ENCODE measurements at regions not wholly inside any gene's neighbourhood (a gene's known extent, or its start where the extent isn't known, plus 50 kb on each side); places are given as distances from the start of the nearest gene placed in this dataset.

DNA sequence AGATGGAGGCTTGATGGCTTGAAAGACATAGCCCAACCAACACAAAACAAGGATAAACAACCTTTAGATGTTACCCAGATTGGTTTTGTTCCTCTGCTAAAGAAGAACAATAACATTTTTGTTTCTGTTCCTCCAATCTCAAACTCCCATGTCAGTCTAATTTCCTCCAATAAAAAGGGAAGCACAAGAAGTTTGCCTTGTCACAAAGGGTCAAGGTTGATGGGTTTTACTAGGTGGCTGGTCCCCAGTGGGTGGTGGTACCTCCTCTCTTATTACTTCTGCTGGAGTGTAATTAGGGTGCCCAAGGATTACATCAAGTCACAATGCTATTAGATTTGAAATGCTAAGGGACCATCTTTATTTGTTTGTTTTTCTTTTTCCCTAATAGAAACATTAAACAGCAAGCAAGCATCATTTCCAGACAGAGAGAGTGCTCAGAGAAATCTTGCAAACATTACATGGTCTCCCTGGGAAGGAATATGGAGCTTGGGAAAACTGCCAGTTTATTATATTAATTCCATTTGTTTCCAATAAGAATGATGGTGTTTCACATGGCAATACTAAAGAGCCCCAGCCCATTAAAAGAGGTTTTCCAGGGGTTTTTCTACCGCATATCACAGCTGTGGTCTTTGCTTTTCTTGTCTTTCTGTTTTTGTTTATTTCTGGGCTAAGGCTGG is 78.3 kb upstream of the AOAH start:
- no peak for DNase-seq (ENCODE audit: low spot score)

DNA sequence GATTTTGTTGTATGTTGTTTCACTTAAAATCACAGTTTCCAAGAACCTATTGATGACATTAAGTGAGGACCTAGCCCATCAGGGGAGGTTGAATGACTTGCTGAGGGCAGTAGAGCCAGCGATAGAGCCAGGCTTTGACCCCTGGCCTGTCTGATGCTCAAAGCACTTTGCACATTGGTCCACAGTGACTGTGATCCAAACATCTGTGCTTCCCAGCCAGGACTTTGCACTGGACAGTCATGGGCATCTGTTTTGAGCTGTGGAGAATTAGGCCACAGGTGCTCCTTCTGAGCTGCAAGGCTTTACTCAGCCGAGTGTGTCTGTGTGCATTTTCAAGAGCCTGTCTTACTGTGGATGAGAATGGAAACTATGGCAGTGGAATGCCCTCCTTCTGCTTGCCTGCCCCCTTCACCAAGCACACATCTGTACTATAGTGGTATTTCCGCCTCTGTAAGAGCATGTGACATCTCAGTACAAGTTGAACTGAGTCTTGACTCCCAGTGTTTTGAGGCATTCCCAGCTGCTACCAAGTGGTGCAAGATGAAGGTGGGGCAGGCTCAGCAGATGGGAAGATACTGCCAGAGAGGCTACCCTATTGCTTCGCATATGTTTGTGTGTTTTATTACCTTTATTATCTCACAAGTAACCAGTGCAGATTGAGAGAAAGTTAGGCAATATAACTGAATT is 72.7 kb upstream of the AOAH start:
- DNase-seq (ENCODE audit: low spot score) = no peak

DNA sequence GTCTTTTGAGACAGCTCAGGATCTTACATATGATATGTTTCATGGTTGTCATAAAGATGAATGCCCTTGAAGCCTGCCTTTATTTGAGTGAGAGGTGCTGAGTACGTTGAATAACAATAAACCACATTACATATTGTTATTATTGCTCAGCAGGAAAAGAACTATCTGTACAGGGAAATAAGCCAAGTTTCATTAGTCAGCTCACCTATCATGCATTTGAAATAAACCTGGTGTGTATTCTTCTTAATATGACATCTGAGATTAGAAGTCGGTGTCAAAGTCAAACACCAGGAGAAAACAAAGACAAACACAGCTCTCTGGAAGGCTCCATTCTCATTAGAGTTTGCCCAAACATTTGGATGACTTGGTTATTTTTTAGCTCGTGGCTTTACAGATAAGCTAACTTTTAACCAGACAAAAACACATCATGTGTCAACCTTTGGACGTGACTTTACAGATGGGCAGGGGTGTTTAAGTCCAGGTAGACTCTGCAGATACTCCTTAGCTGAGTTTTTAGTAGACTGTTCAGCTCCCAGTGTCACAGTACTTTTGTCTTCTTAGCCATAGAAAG is 71.2 kb upstream of the AOAH start:
- DNase-seq (ENCODE audit: low spot score) = no peak

DNA sequence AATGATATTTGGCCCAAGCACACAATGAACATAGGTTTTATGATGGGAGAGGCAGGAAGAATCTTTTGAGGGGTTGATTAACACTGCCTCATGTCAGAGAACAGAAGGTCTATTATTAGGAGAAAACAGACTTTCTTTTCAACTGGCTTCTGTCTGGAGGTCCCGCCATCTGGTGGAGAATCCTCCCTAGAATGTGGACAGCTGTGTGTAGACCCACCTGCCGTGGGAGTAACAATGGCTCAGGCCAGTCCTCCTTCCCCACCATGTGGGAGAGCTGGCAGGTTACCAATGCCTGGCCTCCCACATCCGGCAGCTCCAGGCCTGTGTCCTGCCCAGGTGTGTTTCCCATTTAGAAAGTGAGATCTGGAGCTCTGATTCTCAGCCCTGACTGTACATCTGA is 70.4 kb upstream of the AOAH start:
- DNase-seq (ENCODE audit: low spot score) = peak; percentile 20

DNA sequence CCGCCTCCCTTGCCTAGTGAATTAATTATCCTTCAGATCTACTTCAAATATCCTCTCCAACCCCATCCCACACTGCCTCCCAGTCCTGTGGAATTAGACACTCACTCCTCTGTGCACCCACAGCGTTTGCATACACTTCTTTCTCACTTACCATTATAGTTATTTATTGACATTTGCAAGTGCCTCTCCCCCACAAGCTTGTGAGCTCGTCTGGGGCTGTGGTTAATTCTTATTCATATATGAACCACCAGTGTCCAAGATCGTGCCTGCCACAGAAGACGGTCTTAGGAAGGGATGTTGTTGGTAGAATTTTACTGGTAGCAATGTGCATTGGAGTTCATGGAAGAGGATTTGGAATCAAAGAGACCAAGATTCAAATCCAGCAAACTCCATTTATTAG is 68.1 kb upstream of the AOAH start:
- DNase-seq (ENCODE audit: low spot score) = no peak

DNA sequence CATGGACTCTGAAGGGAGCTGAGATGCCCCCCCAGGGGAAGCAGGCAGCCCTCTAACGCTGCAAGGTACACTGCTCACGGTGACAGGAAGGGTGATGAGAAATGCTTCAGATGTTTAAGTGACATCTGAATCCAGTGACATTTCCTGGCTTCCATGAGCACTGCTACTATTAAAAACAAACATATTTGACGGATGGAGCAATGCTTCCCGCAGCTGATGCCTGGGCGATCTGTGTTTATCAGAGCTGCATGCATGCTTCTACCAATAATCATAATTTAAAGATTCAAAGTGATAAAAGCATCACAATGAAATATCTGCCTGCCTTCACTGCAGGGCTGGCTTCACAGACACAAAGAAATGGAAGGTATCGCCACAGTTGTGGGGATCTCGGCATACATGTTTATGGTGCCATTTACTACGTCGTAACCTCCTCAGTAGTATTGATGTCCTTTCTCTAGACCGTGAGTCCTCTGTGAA is 66.1 kb upstream of the AOAH start:
- DNase-seq (ENCODE audit: low spot score) = no peak

DNA sequence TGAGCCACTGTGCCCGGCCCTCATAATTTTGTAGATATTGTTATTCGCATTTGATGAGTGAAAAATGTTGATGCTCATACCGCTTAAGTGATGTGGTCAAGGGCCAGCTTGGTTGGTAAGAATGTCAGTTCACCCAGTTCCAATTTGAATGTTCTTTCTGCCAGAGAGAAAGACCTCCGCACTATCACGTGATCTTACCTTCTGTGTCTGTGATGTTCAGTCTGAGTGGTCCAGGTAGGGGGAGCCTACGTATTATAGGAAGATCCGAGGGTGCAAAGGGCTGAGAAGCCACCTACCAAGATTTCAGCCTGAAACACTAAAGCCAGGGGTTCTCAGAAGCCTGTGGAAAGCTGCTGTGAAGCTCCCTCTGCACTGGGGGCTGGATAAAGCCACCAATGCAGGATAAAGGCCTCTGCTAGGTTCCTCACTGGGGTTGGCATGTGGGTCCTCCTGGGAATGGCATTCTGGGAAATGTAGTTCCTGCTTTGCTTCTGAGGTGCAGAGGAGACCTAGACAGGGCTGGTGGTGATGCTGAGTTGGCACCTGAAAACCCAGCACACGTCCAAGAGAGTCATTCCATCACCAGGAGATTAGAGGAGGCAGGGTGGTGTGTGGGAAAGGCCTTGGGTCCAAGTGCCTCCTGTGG is 64.7 kb upstream of the AOAH start:
- no peak for DNase-seq (ENCODE audit: low spot score)

DNA sequence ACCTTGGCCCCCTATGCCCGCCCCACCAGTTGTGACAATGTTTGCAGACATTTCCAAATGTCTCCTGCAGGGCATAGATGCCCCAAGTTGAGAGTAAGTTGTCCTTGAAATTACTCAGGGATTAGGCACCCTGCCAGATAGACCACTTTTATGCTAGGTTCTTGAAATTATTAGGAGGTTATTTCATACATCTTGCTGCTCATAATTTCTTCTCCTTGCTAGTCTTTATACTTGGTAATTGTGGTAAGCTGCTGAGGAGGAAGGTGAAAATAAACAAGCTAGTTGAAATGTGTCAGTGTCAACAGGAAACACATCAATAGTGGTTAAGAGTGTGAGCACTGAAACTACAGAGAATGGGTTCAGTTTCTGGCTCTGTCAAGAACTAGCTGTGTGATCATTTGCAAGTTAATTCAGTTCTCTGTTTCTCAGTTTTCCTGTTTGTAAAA is 63.7 kb upstream of the AOAH start:
- DNase-seq (ENCODE audit: low spot score) = no peak

DNA sequence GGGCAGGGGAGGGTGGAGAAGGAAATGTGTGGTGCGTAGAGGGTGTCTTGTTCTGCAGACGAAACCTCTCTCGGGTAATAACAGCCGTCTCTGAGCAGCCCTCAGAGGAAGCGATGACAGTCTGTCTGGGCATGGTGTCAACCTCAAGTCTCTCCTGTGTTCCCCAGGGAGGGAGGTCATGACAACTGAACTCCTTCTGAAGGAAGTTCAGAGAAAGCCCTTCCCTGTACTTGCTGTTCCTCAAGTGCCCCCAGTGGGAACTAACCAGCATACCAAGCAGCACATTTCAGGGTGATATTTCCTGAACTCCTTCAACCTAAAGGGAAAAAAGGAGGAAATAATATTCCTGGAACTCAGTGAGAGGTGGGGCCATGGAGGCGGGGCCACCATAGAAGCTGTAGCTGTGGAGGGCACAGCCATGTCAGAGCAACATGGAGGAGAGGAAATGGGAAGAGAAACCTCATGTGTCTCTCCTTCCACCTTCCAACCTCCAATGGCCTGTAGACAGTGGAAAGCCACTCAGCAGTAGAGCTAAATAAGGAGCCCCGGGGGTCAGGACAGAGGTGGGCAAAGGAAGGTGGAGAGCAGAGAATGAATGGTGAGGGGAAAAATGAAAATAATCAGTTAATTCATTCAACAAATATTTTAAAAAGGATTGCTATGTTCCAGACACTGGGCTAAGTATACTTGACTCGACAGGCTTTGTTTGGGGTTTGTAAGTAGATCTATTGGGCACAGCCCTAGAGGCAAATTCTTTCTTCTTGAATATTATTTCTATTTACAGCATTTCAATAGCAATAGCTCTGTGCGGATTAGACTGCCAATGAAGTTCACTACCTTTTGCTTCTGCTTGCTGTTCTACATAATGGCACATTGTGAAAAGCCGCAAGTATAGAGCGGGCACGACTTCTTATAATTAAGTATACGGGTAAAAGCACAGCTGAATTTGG is 61.0 kb upstream of the AOAH start:
- DNase-seq (ENCODE audit: low spot score) = no peak

DNA sequence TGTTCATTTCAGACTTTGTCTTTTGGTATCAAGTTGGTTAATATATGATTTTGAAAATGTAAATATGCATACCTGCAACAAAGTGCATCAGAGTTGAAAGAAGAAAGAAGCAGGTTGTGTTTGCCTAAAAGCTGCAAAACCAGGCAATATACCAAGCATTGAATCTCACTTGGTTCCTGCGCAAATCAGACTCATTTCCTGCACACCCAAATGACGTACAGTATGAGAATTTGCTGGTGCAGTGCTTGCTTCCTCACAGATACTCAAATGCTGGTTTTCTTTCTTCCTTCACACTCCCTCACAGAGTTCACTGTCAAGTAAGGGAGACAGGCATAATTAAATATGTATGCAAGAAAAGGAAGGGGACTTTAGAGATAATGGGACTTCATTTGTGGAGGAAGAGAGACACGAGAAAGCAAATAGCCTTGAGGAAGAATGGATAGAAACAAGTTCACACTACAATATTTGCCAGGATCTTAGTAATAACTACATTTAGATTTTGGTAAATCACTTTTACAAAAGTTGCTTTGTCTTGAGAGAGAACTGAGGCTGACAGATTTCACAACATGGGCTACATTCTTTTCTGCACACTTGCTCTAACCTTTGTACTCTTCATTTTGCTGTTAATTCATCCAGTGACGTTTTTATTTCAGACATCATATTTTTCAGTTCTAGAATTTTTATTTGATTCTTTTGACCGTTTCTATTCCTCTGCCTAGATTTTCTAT is 56.9 kb upstream of the AOAH start:
- DNase-seq (ENCODE audit: low spot score) = no peak

DNA sequence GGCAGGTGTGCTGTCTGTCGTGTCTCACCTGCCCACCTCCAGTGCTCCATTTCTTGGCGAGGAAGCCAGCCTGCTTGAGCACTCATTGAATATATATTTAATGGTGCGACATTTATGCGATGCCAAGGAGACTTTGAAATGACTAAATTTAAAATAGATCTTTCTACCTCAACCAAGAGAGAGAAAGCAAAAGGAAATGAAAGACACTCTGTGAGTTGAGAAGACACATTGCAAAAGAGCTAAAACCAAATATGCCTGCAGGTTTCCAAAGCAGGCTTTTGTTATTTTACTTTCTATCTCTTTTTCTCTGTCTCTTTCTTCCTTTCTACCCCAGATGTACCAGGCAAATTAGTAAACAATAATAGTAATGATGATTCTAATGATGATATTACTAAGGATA is 53.6 kb upstream of the AOAH start:
- DNase-seq (ENCODE audit: low spot score) = no peak

DNA sequence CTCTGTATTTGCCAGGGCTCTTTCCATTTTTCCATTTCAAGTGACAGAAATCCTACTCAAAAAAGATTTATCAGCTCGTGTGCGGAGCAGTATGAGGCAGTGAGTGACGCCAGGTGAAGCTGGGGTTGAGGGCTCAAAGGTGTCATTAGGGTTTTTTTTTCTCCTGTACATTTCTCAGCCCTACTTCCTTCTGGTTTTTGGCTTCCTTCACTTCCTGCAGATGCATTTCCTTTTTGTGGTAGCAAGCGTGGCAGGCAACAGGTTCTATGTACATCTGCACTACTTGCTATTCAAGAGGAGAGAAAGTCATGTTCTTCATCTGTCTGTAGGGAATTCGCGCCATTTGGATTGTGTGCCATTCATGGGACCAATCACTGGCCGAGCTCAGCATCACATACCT is 52.8 kb upstream of the AOAH start:
- no peak for DNase-seq (ENCODE audit: low spot score)

DNA sequence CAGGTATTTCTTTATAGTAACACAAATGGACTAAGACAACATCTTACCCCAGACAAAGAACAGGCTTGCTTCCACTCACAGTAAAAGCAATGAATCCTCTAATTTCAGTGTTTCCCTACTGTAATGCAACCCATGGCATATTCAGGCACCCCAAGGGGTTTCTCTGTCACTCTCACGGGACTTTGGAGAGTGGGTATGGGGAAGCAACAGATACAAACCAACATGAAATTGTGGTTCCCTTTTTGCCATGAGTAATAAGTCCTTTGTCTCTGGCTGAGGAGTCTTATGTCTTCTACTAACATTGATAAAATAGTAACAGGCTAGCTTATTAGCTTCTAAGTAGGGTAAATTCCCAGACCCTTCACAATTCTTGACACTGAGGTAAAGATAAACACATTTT is 51.4 kb upstream of the AOAH start:
- DNase-seq (ENCODE audit: low spot score) = no peak

DNA sequence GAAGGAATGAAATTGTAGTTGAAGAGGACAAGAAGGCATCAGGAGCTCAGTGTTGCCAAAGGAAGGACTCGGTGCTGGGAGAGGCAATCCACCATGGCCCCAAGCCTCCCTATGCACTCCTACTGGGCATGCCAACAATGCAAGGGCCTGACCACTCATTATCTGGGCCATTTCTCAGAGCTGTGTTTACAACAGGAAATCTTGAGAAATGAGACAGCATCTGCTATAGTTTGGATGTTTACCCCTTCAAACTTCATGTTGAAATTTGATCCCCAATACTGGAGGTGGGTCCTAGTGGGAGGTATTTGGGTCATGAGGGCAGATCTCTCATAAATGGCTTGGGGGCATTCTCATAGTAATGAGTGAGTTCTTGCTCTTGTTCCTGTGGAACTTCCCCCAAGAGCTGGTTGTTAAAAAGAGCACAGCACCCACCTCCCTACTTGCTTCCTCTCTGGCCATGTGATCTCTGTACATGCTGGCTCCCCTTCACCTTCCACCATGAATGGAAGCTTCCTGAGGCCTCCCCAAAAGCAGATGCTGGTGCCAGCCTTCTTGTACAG is 50.8 kb upstream of the AOAH start:
- no peak for DNase-seq (ENCODE audit: low spot score)

Data from A172 (cell line).